ENCODE measurements at regions not wholly inside any gene's neighbourhood (a gene's known extent, or its start where the extent isn't known, plus 50 kb on each side); places are given as distances from the start of the nearest gene placed in this dataset.
A peak's percentile ranks its signal among the peaks of the same experiment; 100 is the strongest.

DNA sequence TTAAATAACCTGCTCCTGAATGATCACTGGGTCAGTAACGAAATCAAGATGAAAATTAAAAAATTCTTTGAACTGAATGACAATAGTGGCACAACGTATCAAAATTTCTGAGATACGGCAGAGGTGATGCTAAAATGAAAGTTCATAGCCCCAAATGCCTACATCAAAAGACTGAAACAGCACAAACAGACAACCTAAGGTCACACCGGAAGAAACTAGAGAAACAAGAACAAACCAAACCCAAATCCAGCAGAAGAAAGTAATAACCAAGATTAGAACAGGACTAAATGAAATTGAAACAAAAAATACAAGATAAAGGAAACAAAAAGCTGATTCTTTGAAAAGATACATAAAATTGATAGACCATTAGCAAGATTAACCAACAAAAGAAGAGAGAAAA is 324.1 kb downstream of the RBM26 start:
- no peak for DNase-seq

- DNase-seq, result no peak
Observed at GRCh38 chr13:79079351-79079839, 326.7 kb downstream of the RBM26 start.

DNA sequence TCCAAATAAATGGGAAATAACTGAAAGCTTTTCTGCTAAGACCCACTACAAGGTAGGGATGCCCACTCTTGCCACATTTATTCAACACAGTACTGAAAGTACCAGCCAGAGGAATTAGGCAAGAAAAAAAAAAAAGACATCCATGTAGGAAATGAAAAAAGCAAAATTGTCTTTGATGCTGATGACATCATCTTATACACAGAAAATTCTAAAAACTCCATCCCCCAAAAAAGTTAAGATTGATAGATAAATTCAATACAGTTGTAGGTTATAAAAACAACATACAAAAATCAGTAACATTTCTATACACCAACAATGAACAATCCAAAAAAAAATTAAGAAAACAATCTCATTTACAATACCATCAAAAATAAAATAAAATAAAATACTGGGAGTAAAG is 330.4 kb downstream of the RBM26 start:
- no peak for DNase-seq

- DNase-seq, result no peak
Observed at GRCh38 chr13:79070343-79070974, 335.6 kb downstream of the RBM26 start.

DNA sequence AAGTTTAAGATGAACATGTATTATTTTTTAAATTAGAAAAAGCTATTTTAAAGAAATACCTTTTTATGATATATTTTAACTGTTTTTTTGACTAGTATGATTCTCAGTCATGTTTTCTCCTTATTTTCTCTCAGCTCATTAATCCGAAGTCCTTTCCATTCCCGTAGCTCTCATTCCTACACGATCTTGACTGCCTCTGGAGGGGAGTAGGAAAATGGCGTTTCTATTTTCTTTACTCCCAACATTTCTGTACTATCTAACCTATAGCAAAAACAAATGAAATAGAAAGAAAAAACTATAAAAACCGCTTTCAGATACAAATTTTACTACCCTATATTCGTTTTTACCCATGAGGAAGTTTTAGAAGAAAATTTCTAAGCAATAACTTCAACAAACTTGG is 343.8 kb downstream of the RBM26 start:
- no peak for DNase-seq

DNA sequence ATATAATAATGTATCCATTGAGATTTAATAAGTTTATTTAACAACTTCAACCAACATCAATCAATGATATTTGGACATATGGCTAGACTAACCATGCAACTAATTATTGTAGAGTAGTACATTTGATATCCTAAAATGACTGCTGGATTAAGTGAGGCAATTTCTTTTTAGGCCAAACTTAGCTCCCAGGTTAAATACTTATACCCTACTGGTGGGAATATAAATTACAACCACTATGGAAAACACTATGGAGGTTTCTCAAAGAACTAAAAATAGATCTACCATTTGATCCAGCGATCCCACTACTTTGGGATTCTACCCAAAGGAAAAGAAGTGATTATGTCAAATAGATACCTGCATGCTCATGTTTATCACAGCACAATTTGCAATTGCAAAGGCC is 345.8 kb downstream of the RBM26 start:
- no peak for DNase-seq

- no peak for DNase-seq
Observed at GRCh38 chr13:79056706-79057105, 349.3 kb downstream of the RBM26 start.

- no peak for DNase-seq
Observed at GRCh38 chr13:79051472-79051871, 354.6 kb downstream of the RBM26 start.

DNA sequence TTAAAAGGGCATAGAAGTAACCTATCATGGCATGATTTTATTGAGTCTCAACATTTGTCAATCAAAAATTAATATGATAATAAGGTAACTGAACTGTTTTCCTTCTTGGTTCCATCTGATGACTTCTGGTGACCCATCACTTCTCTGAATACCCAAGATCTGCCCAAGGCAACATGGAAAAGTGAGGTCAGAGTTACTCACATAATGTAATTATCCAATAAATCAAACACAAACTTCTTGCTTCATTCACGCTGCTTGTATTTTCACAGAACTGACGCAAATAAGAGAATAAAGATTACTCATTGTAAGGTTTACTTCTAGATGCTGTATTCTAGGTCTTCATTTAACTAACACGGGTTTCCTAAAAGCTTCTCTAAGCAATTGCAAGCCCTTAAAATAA is 361.6 kb downstream of the RBM26 start:
- no peak for DNase-seq

DNA sequence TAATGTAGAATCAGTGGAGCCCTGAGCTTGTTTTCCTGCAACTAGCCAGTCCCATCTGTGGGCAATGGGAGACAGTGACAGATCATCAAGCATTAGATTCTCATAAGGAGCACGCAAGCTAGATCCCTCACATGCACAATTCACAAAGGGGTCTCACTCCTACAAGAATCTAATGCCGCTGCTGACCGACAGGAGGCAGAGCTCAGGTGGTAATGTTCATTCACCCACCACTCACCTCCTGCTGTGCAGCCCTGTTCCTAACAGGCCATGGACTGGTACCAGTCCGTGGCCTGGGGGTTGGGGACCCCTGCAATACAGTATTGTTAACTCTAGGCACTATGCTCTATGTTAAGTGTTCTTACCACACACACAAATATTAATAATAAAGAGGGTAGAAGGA is 362.8 kb downstream of the RBM26 start:
- DNase-seq, result no peak

- no peak for DNase-seq
Observed at GRCh38 chr13:79037197-79037596, 368.9 kb downstream of the RBM26 start.

GRCh38 chr13:79034341-79034740 is 371.7 kb downstream of the RBM26 start:
- no peak for DNase-seq

- no peak for DNase-seq
Observed at GRCh38 chr13:79030513-79030912, 371.6 kb upstream of the OBI1 start.

- DNase-seq, result no peak
Observed at GRCh38 chr13:79018166-79018565, 359.2 kb upstream of the OBI1 start.

DNA sequence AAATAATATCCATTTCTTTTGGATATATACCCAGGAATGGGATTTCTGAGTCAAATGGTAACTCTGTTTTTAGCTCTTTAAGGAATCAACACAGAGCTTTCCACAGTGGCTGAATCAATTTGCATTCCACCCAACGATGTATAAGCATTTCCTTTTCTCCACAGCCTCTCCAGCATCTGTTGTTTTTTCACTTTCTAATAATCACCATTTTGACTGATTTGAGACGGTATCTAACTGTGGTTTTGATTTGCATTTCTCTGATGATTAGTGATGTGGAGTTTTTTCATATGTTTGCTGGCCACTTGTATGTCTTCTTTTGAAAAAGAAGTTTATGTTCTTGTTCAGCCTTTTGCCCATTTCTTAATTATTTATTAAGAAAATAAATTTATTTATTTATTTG is 352.2 kb upstream of the OBI1 start:
- no peak for DNase-seq

DNA sequence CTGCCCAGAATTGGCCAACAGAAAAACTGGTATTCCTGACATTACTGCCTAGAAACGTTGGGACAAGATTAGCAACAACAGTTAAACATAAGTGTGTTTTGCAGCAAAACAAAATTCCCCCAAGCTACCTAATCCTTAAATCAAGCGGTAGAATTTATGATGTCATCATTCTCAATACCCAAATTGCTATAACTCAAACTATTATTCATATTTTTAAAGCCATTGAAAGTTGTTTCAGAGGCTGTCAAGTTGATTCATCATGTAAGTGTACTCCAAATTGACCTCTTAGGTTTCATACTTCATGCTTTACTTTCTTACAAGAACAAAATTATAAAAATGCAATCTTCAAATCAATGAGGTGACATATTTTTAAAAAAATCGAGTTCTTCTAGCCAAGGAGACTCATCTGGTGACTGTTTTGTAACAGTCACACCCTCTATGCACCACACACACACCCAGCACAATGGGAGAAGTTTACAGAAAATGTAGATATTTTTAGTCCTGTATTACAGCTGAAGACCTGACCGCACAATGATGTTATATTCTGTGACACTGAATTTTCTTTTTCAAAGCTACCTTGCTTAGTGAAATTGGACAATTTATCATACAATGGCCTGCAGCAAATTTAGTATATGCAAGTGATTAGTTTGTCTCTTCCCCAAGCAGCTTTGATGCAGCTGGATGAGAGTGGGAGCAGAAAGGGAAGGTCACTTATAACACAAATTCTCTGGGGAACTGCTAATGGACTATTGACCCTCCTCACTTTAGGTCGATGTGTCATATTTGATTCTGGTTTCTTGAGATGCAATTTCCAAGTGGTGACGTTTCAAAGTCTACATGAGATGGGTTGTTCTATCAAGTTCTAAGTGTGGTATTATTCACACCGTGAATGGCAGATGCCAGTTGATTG is 345.3 kb upstream of the OBI1 start:
- DNase-seq, result no peak

DNA sequence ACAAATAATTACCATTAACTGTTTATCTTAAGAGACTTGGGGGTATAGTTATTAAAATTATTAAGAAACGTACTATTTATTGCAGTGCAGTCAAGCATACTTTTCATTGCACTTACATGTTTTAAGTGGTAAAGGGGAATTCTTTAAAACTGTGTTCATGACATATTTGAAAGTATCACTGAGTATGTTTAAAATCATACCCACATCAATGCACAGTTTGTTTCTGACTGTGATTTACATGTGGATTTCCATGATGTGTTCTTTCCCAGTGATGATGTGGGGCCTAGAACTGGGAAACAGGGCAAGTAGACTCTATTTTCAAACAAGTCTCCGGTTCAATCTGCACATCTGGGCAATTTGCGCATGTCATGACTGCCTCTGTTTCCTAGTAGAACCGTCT is 340.5 kb upstream of the OBI1 start:
- no peak for DNase-seq

- DNase-seq, result no peak
Observed at GRCh38 chr13:78998630-78999315, 339.8 kb upstream of the OBI1 start.

DNA sequence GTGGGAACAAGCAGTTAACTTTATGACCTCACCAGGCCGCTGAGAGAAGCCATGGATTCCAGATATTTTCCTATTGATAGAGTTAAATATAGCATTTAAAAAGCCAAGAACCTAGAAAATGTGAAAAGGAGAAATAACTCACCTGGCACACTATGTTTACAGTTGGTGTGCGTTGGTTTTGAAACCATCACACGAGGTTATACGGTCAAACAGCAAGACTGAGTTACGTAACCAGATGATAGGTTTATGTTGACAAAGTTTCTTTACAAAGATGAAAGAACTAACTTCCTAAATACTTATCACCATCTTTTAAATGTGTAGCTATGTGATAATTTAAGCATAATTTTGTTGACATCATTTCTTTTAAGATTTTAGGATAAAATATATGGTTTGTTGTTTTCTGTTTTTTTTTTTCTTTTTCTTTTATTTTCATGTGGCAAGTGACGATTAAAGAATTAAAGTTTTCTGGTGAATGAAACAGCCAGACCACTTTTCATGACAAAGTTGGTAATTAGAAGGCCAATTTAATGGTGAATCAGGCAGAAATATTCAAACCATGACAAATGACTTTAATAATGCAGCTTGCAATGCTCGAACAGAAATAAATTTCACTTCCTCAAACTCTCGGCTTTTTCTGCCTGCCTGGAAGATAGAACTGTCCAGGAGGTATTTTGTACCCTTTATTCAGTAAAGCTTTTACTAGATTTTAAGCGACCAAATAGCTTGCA is 339.1 kb upstream of the OBI1 start:
- no peak for DNase-seq

DNA sequence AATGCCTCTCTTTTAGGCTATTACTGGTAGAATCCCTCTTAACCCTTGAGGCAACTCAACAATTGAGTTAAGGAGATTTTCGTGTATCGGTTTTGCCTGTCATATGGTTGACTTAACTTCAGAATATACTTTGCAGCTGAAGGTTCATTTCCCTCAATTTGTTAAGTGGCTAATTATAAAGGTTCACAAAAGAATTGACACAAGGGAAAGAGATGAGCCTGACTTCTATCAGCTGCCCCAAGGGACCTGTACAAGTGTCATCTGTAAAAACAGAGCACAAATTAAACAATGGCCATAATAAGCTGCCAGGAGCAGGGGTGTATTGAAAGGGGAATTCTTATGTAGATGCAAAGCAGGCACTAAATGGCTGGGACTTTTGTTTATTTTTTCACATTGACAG is 334.8 kb upstream of the OBI1 start:
- no peak for DNase-seq

- DNase-seq, result no peak
Observed at GRCh38 chr13:78981913-78982312, 323.0 kb upstream of the OBI1 start.

GRCh38 chr13:78979349-78979748 is 320.4 kb upstream of the OBI1 start:
- DNase-seq, result no peak

GRCh38 chr13:78978381-78978998 is 319.5 kb upstream of the OBI1 start:
- DNase-seq, result peak; percentile 3 to 61
